ENCODE measurements at regions not wholly inside any gene's neighbourhood (a gene's known extent, or its start where the extent isn't known, plus 50 kb on each side); places are given as distances from the start of the nearest gene placed in this dataset.

GRCh38 chr16:9425236-9425635, 333.8 kb downstream of the HAPSTR1 start:
- H3K27me3 ChIP-seq (ENCODE audit: low read length) = no peaks in the 10 kb centered on the region
- no peak overlapping the region for H3K4me2 ChIP-seq (ENCODE audit: low read depth, low read length, poor library complexity, severe bottlenecking)
- H3K9ac ChIP-seq (ENCODE audit: low read length) = no peak overlapping the region
- H3K9me2 ChIP-seq (replicated peaks; ENCODE audit: insufficient read depth, low read length) = no peaks in the 10 kb centered on the region
- H3K9me3 ChIP-seq (ENCODE audit: insufficient read depth, low read length) = no peaks in the 10 kb centered on the region
- H3K36me3 ChIP-seq (ENCODE audit: low read length) = no peaks in the 10 kb centered on the region
- H3K4me3 ChIP-seq (ENCODE audit: insufficient read depth, low read length, poor library complexity, severe bottlenecking) = no peak overlapping the region
- no peak overlapping the region for H2AFZ ChIP-seq (ENCODE audit: low read depth, low read length, severe bottlenecking)
- no peak overlapping the region for H3K27ac ChIP-seq (ENCODE audit: low read depth, low read length)
- TF ChIP-seq CTCF (IDR thresholded peaks at IDR 0.05; ENCODE audit: insufficient read depth, low read length, poor library complexity, severe bottlenecking) (no peak), EZH2phosphoT487 (conservative IDR thresholded peaks at IDR 0.05; ENCODE audit: low read length) (no peak)
- no peaks in the 10 kb centered on the region for H4K20me1 ChIP-seq (ENCODE audit: low read depth, low read length)
- H3K79me2 ChIP-seq (ENCODE audit: insufficient read depth, low read length) = no peaks in the 10 kb centered on the region
- no peaks in the 10 kb centered on the region for H3F3A ChIP-seq (ENCODE audit: insufficient read depth)

GRCh38 chr16:9428355-9429005, 337.0 kb downstream of the HAPSTR1 start:
- Histone ChIP-seq H3K9me3 (ENCODE audit: insufficient read depth, low read length) (no peaks in the 10 kb centered on the region), H3K27ac (ENCODE audit: low read depth, low read length) (no peak overlapping the region), H3K79me2 (ENCODE audit: insufficient read depth, low read length) (no peaks in the 10 kb centered on the region), H3K27me3 (ENCODE audit: low read length) (no peaks in the 10 kb centered on the region), H3K36me3 (ENCODE audit: low read length) (no peaks in the 10 kb centered on the region), H3F3A (ENCODE audit: insufficient read depth) (no peaks in the 10 kb centered on the region), H3K4me3 (ENCODE audit: insufficient read depth, low read length, poor library complexity, severe bottlenecking) (no peak overlapping the region), H3K4me2 (ENCODE audit: low read depth, low read length, poor library complexity, severe bottlenecking) (no peak overlapping the region), H4K20me1 (ENCODE audit: low read depth, low read length) (no peaks in the 10 kb centered on the region), H3K9ac (ENCODE audit: low read length) (no peak overlapping the region), H2AFZ (ENCODE audit: low read depth, low read length, severe bottlenecking) (no peak overlapping the region), H3K9me2 (replicated peaks; ENCODE audit: insufficient read depth, low read length) (no peaks in the 10 kb centered on the region)
- TF ChIP-seq CTCF (IDR thresholded peaks at IDR 0.05; ENCODE audit: insufficient read depth, low read length, poor library complexity, severe bottlenecking) (no peak), EZH2phosphoT487 (conservative IDR thresholded peaks at IDR 0.05; ENCODE audit: low read length) (no peak)

GRCh38 chr16:9429646-9430330, 338.3 kb downstream of the HAPSTR1 start:
- Histone ChIP-seq H4K20me1 (ENCODE audit: low read depth, low read length) (no peaks in the 10 kb centered on the region), H3K9me2 (replicated peaks; ENCODE audit: insufficient read depth, low read length) (no peaks in the 10 kb centered on the region), H3K27ac (ENCODE audit: low read depth, low read length) (no peak overlapping the region), H3K4me3 (ENCODE audit: insufficient read depth, low read length, poor library complexity, severe bottlenecking) (no peak overlapping the region), H3K79me2 (ENCODE audit: insufficient read depth, low read length) (no peaks in the 10 kb centered on the region), H3K4me2 (ENCODE audit: low read depth, low read length, poor library complexity, severe bottlenecking) (no peak overlapping the region), H3K27me3 (ENCODE audit: low read length) (no peaks in the 10 kb centered on the region), H3K9ac (ENCODE audit: low read length) (no peak overlapping the region), H3K9me3 (ENCODE audit: insufficient read depth, low read length) (no peaks in the 10 kb centered on the region), H2AFZ (ENCODE audit: low read depth, low read length, severe bottlenecking) (no peak overlapping the region), H3F3A (ENCODE audit: insufficient read depth) (no peaks in the 10 kb centered on the region), H3K36me3 (ENCODE audit: low read length) (no peaks in the 10 kb centered on the region)
- no peak for TF ChIP-seq EZH2phosphoT487 (conservative IDR thresholded peaks at IDR 0.05; ENCODE audit: low read length)
- no peak for TF ChIP-seq CTCF (IDR thresholded peaks at IDR 0.05; ENCODE audit: insufficient read depth, low read length, poor library complexity, severe bottlenecking)
